ENCODE measurements at regions not wholly inside any gene's neighbourhood (a gene's known extent, or its start where the extent isn't known, plus 50 kb on each side); places are given as distances from the start of the nearest gene placed in this dataset.

DNA sequence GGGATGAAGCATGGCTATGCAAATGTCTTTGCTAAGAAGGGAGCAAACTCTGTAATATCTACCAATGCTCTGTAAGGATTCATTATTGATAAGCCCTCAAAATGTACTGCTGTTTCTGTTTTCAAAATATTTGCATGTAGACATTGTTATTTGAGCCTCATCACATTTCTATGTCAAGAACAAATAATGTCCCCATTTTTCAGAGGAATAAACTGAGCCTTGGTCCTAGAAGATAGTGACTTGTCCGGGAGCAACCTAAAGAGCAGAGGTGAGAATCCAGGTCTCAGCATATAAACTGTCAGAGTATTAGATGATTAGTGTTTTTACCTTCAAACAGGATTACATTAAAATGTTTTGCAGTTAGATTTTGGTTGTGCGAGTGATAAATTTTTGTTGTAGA is 125.5 kb upstream of the SRRM4 start (continued):
- TF ChIP-seq, protein P1, sequence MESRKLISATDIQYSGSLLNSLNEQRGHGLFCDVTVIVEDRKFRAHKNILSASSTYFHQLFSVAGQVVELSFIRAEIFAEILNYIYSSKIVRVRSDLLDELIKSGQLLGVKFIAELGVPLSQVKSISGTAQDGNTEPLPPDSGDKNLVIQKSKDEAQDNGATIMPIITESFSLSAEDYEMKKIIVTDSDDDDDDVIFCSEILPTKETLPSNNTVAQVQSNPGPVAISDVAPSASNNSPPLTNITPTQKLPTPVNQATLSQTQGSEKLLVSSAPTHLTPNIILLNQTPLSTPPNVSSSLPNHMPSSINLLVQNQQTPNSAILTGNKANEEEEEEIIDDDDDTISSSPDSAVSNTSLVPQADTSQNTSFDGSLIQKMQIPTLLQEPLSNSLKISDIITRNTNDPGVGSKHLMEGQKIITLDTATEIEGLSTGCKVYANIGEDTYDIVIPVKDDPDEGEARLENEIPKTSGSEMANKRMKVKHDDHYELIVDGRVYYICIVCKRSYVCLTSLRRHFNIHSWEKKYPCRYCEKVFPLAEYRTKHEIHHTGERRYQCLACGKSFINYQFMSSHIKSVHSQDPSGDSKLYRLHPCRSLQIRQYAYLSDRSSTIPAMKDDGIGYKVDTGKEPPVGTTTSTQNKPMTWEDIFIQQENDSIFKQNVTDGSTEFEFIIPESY (IDR thresholded peaks at IDR 0.05), result no peak
- TF ChIP-seq FOXA1 (IDR thresholded peaks at IDR 0.05), result no peak

DNA sequence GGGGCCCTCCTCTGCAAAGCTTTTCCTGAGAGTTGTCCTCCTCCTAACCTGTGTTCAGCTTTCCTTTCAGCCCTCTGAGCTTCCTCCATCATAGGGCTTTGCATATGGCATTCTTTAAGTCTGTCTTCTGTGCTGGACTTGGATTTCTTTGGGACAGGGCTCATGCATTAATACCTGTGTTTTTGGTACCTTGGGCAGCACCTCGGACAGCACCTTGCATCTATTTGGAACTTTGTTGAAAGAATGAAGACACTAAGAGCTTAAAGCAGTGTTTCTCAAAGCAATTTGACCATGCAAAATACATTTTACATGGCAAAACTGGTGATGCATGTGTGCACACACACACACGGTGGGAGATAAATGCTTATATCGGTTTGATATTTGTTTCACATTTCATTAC is 115.0 kb upstream of the SRRM4 start:
- TF ChIP-seq, protein P2, sequence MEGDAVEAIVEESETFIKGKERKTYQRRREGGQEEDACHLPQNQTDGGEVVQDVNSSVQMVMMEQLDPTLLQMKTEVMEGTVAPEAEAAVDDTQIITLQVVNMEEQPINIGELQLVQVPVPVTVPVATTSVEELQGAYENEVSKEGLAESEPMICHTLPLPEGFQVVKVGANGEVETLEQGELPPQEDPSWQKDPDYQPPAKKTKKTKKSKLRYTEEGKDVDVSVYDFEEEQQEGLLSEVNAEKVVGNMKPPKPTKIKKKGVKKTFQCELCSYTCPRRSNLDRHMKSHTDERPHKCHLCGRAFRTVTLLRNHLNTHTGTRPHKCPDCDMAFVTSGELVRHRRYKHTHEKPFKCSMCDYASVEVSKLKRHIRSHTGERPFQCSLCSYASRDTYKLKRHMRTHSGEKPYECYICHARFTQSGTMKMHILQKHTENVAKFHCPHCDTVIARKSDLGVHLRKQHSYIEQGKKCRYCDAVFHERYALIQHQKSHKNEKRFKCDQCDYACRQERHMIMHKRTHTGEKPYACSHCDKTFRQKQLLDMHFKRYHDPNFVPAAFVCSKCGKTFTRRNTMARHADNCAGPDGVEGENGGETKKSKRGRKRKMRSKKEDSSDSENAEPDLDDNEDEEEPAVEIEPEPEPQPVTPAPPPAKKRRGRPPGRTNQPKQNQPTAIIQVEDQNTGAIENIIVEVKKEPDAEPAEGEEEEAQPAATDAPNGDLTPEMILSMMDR (IDR thresholded peaks at IDR 0.05; ENCODE audit: low read depth, low read length, missing input control), result no peak
- TF ChIP-seq, protein P3, sequence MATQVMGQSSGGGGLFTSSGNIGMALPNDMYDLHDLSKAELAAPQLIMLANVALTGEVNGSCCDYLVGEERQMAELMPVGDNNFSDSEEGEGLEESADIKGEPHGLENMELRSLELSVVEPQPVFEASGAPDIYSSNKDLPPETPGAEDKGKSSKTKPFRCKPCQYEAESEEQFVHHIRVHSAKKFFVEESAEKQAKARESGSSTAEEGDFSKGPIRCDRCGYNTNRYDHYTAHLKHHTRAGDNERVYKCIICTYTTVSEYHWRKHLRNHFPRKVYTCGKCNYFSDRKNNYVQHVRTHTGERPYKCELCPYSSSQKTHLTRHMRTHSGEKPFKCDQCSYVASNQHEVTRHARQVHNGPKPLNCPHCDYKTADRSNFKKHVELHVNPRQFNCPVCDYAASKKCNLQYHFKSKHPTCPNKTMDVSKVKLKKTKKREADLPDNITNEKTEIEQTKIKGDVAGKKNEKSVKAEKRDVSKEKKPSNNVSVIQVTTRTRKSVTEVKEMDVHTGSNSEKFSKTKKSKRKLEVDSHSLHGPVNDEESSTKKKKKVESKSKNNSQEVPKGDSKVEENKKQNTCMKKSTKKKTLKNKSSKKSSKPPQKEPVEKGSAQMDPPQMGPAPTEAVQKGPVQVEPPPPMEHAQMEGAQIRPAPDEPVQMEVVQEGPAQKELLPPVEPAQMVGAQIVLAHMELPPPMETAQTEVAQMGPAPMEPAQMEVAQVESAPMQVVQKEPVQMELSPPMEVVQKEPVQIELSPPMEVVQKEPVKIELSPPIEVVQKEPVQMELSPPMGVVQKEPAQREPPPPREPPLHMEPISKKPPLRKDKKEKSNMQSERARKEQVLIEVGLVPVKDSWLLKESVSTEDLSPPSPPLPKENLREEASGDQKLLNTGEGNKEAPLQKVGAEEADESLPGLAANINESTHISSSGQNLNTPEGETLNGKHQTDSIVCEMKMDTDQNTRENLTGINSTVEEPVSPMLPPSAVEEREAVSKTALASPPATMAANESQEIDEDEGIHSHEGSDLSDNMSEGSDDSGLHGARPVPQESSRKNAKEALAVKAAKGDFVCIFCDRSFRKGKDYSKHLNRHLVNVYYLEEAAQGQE (IDR thresholded peaks at IDR 0.05), result peak; percentile 97
- H3K4me1 ChIP-seq (ENCODE audit: control insufficient read depth in 4 of 4, insufficient read depth in 4 of 4, low read length in 3 of 4), result no peaks in the 10 kb centered on the region
- H3K9ac ChIP-seq (ENCODE audit: low read depth in 1 of 2, low read length in 2 of 2), result no peak overlapping the region
- no peak overlapping the region for H3K4me3 ChIP-seq (ENCODE audit: low read depth in 1 of 3, low read length in 3 of 3)
- H3K9me3 ChIP-seq (ENCODE audit: control insufficient read depth in 4 of 4, low read length in 3 of 4), result no peaks in the 10 kb centered on the region
- no peak for DNase-seq (ENCODE audit: low spot score)
- H3K36me3 ChIP-seq (ENCODE audit: control insufficient read depth in 4 of 4, insufficient read depth in 3 of 4, low read depth in 1 of 4, low read length in 3 of 4), result no peaks in the 10 kb centered on the region
- H3K27me3 ChIP-seq (ENCODE audit: control insufficient read depth in 4 of 4, insufficient read depth in 4 of 4, low read length in 3 of 4), result peaks cover 0 to 1% (median 0%) of the 10 kb centered on the region in 4 donors
- 11% methylated on average over 3 of the region's 3 CpGs for WGBS
- H3K27ac ChIP-seq (ENCODE audit: low read depth in 1 of 2, low read length in 2 of 2), result no peak overlapping the region

DNA sequence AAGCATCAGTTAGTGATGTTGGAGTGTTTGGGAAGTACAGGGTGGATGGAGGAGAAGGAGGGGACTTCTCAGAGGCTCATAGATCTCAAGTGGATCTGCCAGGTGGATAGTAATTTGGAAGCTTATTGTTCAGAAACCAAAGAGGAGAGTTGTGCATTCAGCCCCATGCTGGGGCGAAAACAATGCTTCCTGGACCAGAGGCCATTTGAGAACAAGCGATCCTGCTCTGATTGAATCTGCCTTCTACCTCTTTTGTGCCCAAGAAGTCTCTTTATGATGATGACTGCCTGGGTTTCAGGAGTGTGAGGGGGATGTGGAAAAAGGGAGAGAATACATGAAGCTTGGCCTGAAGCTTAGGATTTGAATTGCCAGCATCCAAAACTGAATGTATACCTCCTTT is 110.8 kb upstream of the SRRM4 start:
- H3K9me3 ChIP-seq (ENCODE audit: control insufficient read depth in 4 of 4, low read length in 3 of 4), result no peaks in the 10 kb centered on the region
- no peaks in the 10 kb centered on the region for H3K36me3 ChIP-seq (ENCODE audit: control insufficient read depth in 4 of 4, insufficient read depth in 3 of 4, low read depth in 1 of 4, low read length in 3 of 4)
- no peaks in the 10 kb centered on the region for H3K4me1 ChIP-seq (ENCODE audit: control insufficient read depth in 4 of 4, insufficient read depth in 4 of 4, low read length in 3 of 4)
- H3K27me3 ChIP-seq (ENCODE audit: control insufficient read depth in 4 of 4, insufficient read depth in 4 of 4, low read length in 3 of 4), result peaks cover 0 to 7% (median 0%) of the 10 kb centered on the region in 4 donors
- no peak overlapping the region for H3K9ac ChIP-seq (ENCODE audit: low read depth in 1 of 2, low read length in 2 of 2)
- WGBS, result 53% methylated on average over 2 of the region's 2 CpGs
- DNase-seq (ENCODE audit: low spot score), result no peak
- H3K4me3 ChIP-seq (ENCODE audit: low read depth in 1 of 3, low read length in 3 of 3), result no peak overlapping the region
- H3K27ac ChIP-seq (ENCODE audit: low read depth in 1 of 2, low read length in 2 of 2), result no peak overlapping the region
- TF ChIP-seq JUND (IDR thresholded peaks at IDR 0.05), result no peak
- TF ChIP-seq, protein P4, sequence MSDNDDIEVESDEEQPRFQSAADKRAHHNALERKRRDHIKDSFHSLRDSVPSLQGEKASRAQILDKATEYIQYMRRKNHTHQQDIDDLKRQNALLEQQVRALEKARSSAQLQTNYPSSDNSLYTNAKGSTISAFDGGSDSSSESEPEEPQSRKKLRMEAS (IDR thresholded peaks at IDR 0.05), result no peak
- TF ChIP-seq RAD21 (IDR thresholded peaks at IDR 0.05), result no peak
- TF ChIP-seq, protein P1 (IDR thresholded peaks at IDR 0.05), result no peak
- no peak for TF ChIP-seq FOXA1 (IDR thresholded peaks at IDR 0.05)
- no peak for TF ChIP-seq YY1 (IDR thresholded peaks at IDR 0.05)
- TF ChIP-seq, protein P2 (IDR thresholded peaks at IDR 0.05; ENCODE audit: low read depth, low read length, missing input control), result no peak
- TF ChIP-seq, protein P5, sequence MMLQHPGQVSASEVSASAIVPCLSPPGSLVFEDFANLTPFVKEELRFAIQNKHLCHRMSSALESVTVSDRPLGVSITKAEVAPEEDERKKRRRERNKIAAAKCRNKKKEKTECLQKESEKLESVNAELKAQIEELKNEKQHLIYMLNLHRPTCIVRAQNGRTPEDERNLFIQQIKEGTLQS (IDR thresholded peaks at IDR 0.05), result no peak
- no peak for TF ChIP-seq FOXA2 (IDR thresholded peaks at IDR 0.05)
- TF ChIP-seq, protein P3 (IDR thresholded peaks at IDR 0.05), result no peak
- TF ChIP-seq GABPA (IDR thresholded peaks at IDR 0.05 in 1 of 2, conservative IDR thresholded peaks at IDR 0.05 in 1 of 2), result no peak
- no peak for TF ChIP-seq HNF4A (conservative IDR thresholded peaks at IDR 0.05)
- no peak for TF ChIP-seq RXRA (IDR thresholded peaks at IDR 0.05)
